Bone marrow (tissue), 2 donors: ENCODE measurements at regions not wholly inside any gene's neighbourhood (a gene's known extent, or its start where the extent isn't known, plus 50 kb on each side); places are given as distances from the start of the nearest gene placed in this dataset.
"Not testable (repeated sequence)": the region's sequence is repeated elsewhere in the genome, so short reads cannot be mapped to it uniquely, and the experiment has no call there.

Experiments used
- DNase-seq, 2 donors: peaks; one replicate each; lab custom pipeline; 2025; lab: John Stamatoyannopoulos, UW

GRCh38 chr10:118870467-118871243, 115.9 kb upstream of the CACUL1 start:
- no peak for DNase-seq

GRCh38 chr10:118871244-118871865, 116.6 kb upstream of the CACUL1 start:
- DNase-seq, result no peak

GRCh38 chr10:118873091-118873737, 118.4 kb upstream of the CACUL1 start:
- no peak for DNase-seq

GRCh38 chr10:118873738-118874105, 119.0 kb upstream of the CACUL1 start:
- DNase-seq, result no peak

GRCh38 chr10:118874171-118874570, 119.4 kb upstream of the CACUL1 start:
- no peak for DNase-seq

- no peak for DNase-seq
Measured at GRCh38 chr10:118875087-118875486, 120.3 kb upstream of the CACUL1 start.

- no peak for DNase-seq
Measured at GRCh38 chr10:118882741-118883140, 128.0 kb upstream of the CACUL1 start.

- DNase-seq, result no peak
Measured at GRCh38 chr10:118892255-118892654, 137.3 kb upstream of the NANOS1 start.

GRCh38 chr10:118894891-118895290, 134.6 kb upstream of the NANOS1 start:
- DNase-seq, result not testable (repeated sequence)

GRCh38 chr10:118900617-118901016, 128.9 kb upstream of the NANOS1 start:
- no peak for DNase-seq

- DNase-seq, result no peak
Measured at GRCh38 chr10:118901380-118901779, 128.1 kb upstream of the NANOS1 start.

GRCh38 chr10:118901906-118902305, 127.6 kb upstream of the NANOS1 start:
- DNase-seq, result no peak

GRCh38 chr10:118902656-118903055, 126.9 kb upstream of the NANOS1 start:
- not testable (repeated sequence) for DNase-seq

GRCh38 chr10:118903251-118903650, 126.3 kb upstream of the NANOS1 start:
- DNase-seq, result no peak

- DNase-seq, result no peak
Measured at GRCh38 chr10:118903691-118904090, 125.8 kb upstream of the NANOS1 start.

- no peak for DNase-seq
Measured at GRCh38 chr10:118904286-118904685, 125.2 kb upstream of the NANOS1 start.

- no peak for DNase-seq
Measured at GRCh38 chr10:118907051-118907450, 122.5 kb upstream of the NANOS1 start.

GRCh38 chr10:118908557-118909256, 120.8 kb upstream of the NANOS1 start:
- no peak for DNase-seq

- DNase-seq, result no peak
Measured at GRCh38 chr10:118910702-118911101, 118.8 kb upstream of the NANOS1 start.

- no peak for DNase-seq
Measured at GRCh38 chr10:118911363-118911762, 118.2 kb upstream of the NANOS1 start.

- DNase-seq, result no peak
Measured at GRCh38 chr10:118912961-118913600, 116.4 kb upstream of the NANOS1 start.

GRCh38 chr10:118913825-118914224, 115.7 kb upstream of the NANOS1 start:
- no peak for DNase-seq
